Cardiac muscle cell (in vitro differentiated cells and primary cell): ENCODE measurements at regions not wholly inside any gene's neighbourhood (a gene's known extent, or its start where the extent isn't known, plus 50 kb on each side); places are given as distances from the start of the nearest gene placed in this dataset.
A peak's percentile ranks its signal among the peaks of the same experiment; 100 is the strongest.

ENCODE experiments used
- DNase-seq, 2 donors: peaks; one replicate each; pipeline versions ENCODE4 v3.0.0 to v3.0.0-alpha.2; 2010 to 2017; ENCODE audit warnings: low read depth in 1 of 2, low spot score in 1 of 2
- H3K27ac ChIP-seq: fragments of 200-600 bp; sonication (generic); 2 replicates; pipeline ENCODE4 v1.5.1; 2016
- H3K27me3 ChIP-seq: fragments of 200-600 bp; sonication (generic); 2 replicates; pipeline ENCODE4 v1.6.0; 2016; ENCODE audit warnings: control low read depth
- H3K36me3 ChIP-seq: fragments of 200-600 bp; sonication (generic); 2 replicates; pipeline ENCODE4 v1.5.1; 2016; ENCODE audit warnings: control low read depth
- H3K4me1 ChIP-seq: fragments of 200-600 bp; sonication (generic); 2 replicates; pipeline ENCODE4 v1.8.1; 2017; ENCODE audit warnings: low read depth, mild to moderate bottlenecking, mixed run types
- H3K4me3 ChIP-seq: fragments of 200-600 bp; sonication (generic); 2 replicates; pipeline ENCODE4 v1.5.1; 2016; ENCODE audit warnings: mild to moderate bottlenecking
- H3K9me3 ChIP-seq: fragments of 200-600 bp; sonication (generic); 2 replicates; pipeline ENCODE4 v1.5.1; 2017; ENCODE audit warnings: low read depth, mild to moderate bottlenecking, control low read depth
- TF ChIP-seq, protein P1 (sequence below): IDR thresholded peaks from 2 replicates; pipeline ENCODE4 v1.5.1; 2012; ENCODE audit warnings: low read depth, mild to moderate bottlenecking, low read length

DNA sequence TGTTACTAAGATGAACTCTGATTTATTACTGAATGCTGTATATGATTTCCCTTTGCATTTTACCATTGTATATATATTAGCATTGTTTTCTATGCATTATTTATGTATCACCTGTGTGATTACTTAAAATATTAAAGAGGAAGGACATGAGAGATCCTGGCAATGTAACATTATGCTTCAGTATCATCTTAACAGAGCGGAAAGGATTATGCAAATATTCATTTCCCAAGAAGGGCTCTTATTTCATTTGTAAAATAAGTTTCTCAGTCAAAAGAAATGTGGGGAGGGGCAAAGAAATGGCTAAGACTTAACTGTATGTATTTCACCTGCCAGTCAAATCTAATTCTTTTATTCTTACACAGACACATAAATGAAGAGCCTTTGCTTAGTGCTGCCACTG is 654.2 kb upstream of the PKDCC start:
- Histone ChIP-seq H3K27me3 (no peaks in the 10 kb centered on the region), H3K36me3 (no peaks in the 10 kb centered on the region), H3K4me3 (no peak overlapping the region), H3K4me1 (peaks cover 20% of the 10 kb centered on the region), H3K27ac (peak overlapping the region; percentile 75), H3K9me3 (no peaks in the 10 kb centered on the region)
- TF ChIP-seq, protein P1, sequence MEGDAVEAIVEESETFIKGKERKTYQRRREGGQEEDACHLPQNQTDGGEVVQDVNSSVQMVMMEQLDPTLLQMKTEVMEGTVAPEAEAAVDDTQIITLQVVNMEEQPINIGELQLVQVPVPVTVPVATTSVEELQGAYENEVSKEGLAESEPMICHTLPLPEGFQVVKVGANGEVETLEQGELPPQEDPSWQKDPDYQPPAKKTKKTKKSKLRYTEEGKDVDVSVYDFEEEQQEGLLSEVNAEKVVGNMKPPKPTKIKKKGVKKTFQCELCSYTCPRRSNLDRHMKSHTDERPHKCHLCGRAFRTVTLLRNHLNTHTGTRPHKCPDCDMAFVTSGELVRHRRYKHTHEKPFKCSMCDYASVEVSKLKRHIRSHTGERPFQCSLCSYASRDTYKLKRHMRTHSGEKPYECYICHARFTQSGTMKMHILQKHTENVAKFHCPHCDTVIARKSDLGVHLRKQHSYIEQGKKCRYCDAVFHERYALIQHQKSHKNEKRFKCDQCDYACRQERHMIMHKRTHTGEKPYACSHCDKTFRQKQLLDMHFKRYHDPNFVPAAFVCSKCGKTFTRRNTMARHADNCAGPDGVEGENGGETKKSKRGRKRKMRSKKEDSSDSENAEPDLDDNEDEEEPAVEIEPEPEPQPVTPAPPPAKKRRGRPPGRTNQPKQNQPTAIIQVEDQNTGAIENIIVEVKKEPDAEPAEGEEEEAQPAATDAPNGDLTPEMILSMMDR: no peak
- DNase-seq: no peak

DNA sequence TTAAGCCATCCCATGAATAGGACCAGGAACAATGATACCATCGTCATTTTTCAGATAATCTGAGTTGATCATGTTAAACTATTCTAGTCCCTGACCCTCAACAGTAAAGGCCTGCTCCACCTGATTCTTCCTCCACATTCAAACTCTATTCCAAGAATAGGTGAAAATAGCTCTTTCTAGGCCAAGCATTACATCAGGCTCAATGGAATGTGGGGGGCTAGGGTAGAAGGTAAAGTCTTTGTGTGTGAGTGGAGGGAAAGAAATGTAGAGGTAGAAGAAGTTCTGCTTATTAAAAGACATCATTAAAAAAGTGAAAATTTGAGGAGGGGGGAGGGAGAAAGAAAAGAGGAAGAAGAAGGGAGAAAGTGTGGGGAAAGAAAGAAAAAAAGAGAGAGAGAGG is 653.3 kb upstream of the PKDCC start:
- DNase-seq: no peak
- peaks cover 25% of the 10 kb centered on the region for H3K4me1 ChIP-seq

DNA sequence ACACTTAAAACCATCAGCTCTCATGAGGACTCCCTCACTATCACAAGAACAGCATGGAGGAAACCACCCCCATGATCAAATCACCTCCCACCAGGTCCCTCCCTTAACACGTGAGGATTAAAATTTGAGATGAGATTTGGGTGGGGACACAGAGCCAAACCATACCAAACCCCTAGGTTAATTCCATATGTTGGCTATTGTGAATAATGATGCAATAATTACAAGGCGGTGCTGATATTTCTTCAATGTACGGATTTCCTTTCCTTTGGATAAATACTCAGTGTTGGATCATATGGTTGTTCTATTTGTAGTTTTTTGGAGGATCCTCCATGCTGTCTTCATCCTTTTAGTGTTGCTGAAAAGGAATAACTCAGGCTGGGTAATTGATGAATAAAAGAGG is 652.1 kb upstream of the PKDCC start:
- peaks cover 29% of the 10 kb centered on the region for H3K4me1 ChIP-seq
- no peaks in the 10 kb centered on the region for H3K27me3 ChIP-seq
- TF ChIP-seq, protein P1: no peak
- no peak for DNase-seq
- H3K9me3 ChIP-seq: no peaks in the 10 kb centered on the region
- no peak overlapping the region for H3K27ac ChIP-seq
- no peaks in the 10 kb centered on the region for H3K36me3 ChIP-seq
- H3K4me3 ChIP-seq: no peak overlapping the region

More for the DNA sequence above, 653.3 kb upstream of the PKDCC start:
- TF ChIP-seq, protein P1: no peak
- Histone ChIP-seq H3K27me3 (no peaks in the 10 kb centered on the region), H3K36me3 (no peaks in the 10 kb centered on the region), H3K27ac (peak overlapping the region; percentile 75), H3K9me3 (no peaks in the 10 kb centered on the region), H3K4me3 (no peak overlapping the region)

DNA sequence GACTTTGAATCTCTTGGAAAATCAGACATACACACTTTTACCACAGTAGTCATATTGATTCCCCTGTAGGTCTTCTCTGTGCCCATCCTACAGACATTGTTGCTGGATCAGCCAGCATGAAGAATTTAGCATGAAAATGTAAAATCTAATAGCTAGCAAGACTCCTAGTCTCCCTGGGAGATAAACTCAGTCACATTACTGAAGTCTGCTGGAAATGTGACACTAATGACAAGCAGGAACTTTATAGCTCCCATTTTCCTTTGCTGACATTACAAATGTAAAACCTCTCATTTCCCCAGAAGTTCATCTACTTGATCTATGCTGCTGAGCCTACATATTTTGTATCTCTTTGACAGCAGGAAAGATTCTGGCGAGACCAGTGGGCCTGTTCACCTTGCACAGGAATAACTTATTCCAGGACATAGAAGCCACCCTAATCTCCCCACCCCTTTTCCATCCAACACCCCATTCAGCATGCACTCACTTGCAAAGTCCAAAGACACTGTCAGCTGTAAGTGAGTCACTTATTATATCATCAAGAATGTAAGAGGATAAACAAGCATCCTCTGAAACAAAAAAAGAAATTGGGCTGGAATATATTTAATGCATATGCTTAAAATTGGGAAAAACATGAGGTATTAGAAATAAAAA is 648.3 kb upstream of the PKDCC start:
- Histone ChIP-seq H3K27ac (peak overlapping the region; percentile 4), H3K4me1 (peaks cover 16% of the 10 kb centered on the region), H3K36me3 (no peaks in the 10 kb centered on the region), H3K27me3 (no peaks in the 10 kb centered on the region), H3K9me3 (no peaks in the 10 kb centered on the region), H3K4me3 (no peak overlapping the region)
- TF ChIP-seq, protein P1: no peak
- no peak for DNase-seq

DNA sequence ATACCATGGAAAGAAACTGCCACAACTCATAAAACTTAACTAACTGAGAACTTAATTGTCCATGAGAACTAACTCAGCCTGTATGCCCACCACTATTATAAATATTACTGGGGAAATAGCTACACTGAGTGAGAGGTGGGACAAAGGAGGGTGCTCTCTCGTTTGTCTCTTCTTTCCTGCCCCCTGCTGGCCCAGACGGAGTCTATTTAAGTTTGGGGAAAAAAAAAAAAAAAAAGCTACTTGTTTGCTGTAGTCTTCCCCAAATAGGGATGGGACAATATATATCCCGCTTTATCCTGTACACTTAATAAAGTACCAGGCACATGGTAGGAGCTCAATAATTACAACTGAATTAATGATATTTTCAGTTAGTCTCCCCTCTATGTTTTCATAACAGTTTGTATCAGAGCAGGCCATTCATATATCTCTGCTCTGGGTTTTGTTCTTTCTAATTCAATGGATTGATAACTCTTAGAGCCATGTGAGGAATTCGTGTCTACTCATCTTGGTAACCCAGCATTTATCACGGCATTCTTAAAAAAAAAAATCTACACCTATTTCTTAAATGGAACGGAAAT is 647.6 kb upstream of the PKDCC start:
- TF ChIP-seq, protein P1: peak; percentile 30
- H3K27ac ChIP-seq: no peak overlapping the region
- no peaks in the 10 kb centered on the region for H3K36me3 ChIP-seq
- no peaks in the 10 kb centered on the region for H3K27me3 ChIP-seq
- no peaks in the 10 kb centered on the region for H3K9me3 ChIP-seq
- H3K4me3 ChIP-seq: no peak overlapping the region
- H3K4me1 ChIP-seq: peaks cover 22% of the 10 kb centered on the region
- peak; percentile 32 to 70 for DNase-seq
